ENCODE measurements at regions not wholly inside any gene's neighbourhood (a gene's known extent, or its start where the extent isn't known, plus 50 kb on each side); places are given as distances from the start of the nearest gene placed in this dataset.
"Not testable (repeated sequence)": the region's sequence is repeated elsewhere in the genome, so short reads cannot be mapped to it uniquely, and the experiment has no call there.

GRCh38 chr9:42325561-42325960 lies 142.1 kb downstream of the SPATA31A6 start:
- not testable (repeated sequence) for DNase-seq (ENCODE audit: low spot score)

GRCh38 chr9:42326482-42326881 lies 143.0 kb downstream of the SPATA31A6 start:
- not testable (repeated sequence) for DNase-seq (ENCODE audit: low spot score)

DNA sequence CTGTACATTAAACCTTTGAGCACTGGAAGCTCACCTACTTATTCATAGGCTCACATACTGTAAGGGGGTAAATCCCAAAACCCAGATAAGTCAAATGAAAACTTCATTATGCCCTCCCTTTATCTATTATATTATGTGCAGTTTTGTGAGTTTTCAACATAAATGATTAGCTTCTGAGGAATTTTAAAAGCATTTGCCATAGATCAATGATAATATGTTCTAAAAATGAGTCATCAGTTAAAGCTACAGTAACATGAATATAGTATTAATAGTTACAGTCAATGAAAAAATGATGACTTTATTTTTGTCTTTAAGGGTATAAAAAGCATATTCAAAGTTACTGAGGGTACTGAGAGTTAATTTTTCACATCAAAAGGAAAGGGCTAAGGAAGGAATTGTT lies 151.9 kb downstream of the SPATA31A6 start:
- not testable (repeated sequence) for DNase-seq (ENCODE audit: low spot score)

GRCh38 chr9:42335984-42336657 lies 152.7 kb downstream of the SPATA31A6 start:
- DNase-seq (ENCODE audit: low spot score): not testable (repeated sequence)

DNA sequence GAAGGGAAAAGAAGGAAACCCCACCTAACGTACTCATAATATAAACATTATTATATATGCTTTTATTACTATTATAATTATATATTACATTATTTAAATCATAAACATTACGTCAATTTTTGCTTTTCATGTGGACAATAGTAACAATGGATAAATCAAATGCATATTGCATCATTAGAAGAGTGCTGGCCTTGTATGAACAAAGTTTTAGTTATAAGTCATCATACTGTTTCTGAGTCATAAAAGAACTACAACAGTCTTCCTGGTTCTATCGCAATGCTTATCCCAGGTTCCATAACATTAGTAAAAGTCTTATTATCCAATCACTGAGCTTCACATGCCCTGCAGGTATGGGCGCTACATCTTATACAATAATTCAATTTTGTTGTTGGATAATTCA lies 154.8 kb downstream of the SPATA31A6 start:
- DNase-seq (ENCODE audit: low spot score): not testable (repeated sequence)

GRCh38 chr9:42339671-42340434 lies 156.4 kb downstream of the SPATA31A6 start:
- not testable (repeated sequence) for DNase-seq (ENCODE audit: low spot score)

DNA sequence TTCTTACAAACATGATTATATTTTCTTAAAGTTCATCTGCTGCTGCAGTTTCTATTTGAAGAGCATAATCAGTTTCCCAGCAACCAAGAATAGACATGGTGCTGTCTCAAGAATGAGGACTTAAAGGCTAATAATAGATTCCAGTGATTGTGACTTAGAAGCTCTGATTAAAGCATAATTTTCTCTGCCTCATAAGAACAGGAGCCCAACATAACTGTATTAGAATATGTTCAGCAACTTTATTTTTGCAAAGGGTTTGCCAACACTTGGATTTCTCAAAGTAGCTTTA lies 156.9 kb downstream of the SPATA31A6 start:
- not testable (repeated sequence) for DNase-seq (ENCODE audit: low spot score)

GRCh38 chr9:42341860-42342259 lies 158.4 kb downstream of the SPATA31A6 start:
- DNase-seq (ENCODE audit: low spot score): not testable (repeated sequence)

DNA sequence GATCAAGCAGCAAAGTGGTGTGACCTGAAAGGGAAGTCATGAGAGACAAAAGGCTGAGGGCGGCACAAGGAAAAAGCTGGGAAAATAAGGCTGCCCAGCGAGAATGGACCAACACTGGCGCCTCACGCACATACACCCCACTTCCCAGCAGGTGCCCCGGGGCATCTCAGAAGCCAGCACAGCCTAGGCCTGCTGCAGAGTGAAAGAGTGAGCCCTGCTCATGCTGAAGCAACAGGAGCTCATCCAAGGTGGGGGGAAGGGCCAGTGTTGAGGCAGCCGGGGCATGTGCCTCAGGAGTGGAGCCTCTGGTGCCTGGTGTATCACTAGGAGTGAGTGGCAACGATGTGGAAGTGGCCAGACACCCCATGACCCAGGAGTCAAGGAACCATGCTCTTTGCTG lies 158.8 kb downstream of the SPATA31A6 start:
- DNase-seq (ENCODE audit: low spot score): not testable (repeated sequence)

DNA sequence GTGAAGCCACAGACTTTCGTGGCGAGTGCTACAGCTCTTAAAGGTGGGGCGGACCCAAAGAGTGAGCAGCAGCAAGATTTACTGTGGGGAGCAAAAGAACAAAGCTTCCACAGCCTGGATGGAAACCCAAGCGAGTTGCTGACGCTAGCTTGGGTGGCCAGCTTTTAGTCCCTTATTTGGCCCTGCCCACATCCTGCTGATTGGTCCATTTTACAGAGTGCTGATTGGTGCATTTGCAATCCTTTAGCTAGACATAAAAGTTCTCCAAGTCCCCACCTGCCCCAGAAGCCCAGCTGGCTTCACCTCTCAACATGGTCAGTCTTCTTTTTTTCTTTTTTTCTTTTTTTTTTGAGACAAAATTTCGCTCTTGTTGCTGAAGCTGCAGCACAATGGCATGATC lies 161.0 kb downstream of the SPATA31A6 start:
- DNase-seq (ENCODE audit: low spot score): not testable (repeated sequence)

GRCh38 chr9:42346916-42347315 lies 163.5 kb downstream of the SPATA31A6 start:
- DNase-seq (ENCODE audit: low spot score): not testable (repeated sequence)

GRCh38 chr9:42349181-42349580 lies 165.7 kb downstream of the SPATA31A6 start:
- not testable (repeated sequence) for DNase-seq (ENCODE audit: low spot score)

DNA sequence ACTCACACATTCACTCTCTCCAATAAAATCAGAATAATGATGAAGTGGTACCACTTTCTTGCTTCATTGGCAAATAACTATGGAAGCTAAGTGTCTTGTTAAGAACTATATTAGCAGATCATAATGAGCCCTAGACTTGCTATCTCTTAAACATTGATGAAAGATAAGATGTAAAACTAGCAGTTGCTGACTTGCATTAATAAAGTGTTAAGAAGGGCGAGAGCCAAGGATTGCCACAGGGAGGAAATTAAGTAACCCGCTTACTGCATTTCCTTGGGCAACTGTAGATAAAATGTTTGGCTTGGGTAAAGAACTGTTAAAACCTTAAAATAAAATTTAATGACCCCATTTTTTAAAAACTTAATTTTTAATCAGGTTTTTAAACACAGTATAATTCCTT lies 167.0 kb downstream of the SPATA31A6 start:
- DNase-seq (ENCODE audit: low spot score): not testable (repeated sequence)

GRCh38 chr9:42357604-42358373 lies 174.3 kb downstream of the SPATA31A6 start:
- DNase-seq (ENCODE audit: low spot score): not testable (repeated sequence)

- not testable (repeated sequence) for DNase-seq (ENCODE audit: low spot score)
Measured at GRCh38 chr9:42358626-42359247, 175.3 kb downstream of the SPATA31A6 start.

DNA sequence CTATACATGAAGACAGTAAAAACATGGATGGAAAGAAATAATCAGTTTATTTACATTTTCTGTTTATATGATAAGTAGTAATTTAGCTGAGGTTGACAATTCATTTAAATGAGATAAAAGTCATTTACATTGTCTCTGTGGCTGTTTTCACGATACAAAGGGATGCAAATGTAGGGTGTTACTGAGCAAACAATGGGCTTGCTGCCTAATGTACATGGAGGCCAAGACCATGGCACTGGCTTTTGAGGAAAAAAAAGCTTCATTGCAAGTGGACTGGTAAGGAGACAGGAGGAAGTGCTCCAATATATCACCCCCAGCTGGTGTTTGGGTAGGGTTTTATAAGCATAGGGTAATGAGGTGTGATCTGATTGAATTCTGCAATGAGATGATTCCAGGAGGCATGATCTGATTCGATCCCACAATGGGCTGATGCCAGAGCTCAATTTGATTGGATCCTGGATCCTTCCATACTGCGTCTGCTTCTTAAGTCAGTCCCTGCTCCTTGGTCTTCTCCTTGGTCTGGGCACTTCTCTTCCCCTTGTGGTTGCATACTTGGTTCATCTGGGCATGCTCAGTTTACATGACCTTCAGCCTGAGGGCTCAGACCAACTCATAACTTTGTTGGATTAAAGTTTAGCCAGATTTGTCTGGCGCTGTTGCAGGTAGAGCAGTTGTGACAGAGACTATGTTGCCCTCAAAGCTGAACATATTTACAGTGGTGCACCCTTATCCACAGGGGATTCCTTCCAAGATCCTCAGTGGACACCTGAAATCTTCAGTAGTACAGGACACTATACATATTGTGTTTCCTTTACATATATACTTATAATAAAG lies 181.2 kb downstream of the SPATA31A6 start:
- DNase-seq (ENCODE audit: low spot score): not testable (repeated sequence)

DNA sequence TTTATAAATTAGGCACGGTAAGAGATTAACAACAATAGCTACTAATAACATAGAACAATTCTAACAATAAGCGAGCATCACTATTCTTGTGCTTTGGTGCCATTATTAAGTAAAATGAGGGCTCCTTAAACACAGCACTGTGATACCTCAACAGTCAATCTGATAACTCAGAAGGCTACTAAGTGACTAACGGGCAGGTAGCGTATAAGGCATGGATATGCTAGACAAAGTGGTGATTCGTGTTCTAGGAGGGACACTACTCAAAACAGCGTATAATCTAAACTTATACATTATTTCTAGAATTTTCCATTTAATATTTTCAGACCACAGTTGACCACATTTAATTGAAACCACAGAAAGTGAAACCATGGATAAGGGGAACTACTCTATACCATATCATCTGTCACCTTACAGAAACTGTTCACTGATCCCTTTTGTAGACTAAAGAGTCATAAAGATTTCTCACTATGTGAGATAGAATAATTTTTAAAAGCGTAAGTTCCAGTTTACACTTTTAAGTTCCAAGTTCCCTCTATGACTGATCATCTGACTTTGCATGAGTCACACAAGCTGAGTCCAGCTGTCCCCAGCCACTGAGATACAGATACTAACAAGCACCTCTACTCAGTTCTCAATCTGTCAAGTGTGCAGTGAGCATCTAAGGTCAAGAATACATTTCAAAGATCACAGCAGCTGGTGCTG lies 181.9 kb downstream of the SPATA31A6 start:
- DNase-seq (ENCODE audit: low spot score): not testable (repeated sequence)

GRCh38 chr9:42368279-42368881 lies 184.9 kb downstream of the SPATA31A6 start:
- DNase-seq (ENCODE audit: low spot score): not testable (repeated sequence)

DNA sequence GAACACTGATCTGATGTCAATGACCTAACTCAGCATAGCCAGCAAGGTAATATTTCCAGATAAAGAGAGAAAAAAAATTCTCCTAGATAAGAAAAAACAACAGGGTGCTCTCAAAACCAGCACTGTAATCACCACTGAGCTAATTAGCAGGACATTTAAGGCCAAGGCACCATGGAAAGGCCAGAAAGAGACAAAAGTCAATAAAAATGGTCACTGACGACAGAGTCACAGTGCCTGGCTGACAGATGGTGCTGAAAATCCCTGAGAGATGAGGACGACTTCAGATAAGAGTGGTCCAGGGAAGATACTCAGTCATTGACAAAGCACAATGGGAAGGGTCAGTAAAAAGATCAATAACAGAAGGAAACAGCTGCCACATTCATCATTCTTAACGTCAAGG lies 186.7 kb downstream of the SPATA31A6 start:
- not testable (repeated sequence) for DNase-seq (ENCODE audit: low spot score)

- DNase-seq (ENCODE audit: low spot score): not testable (repeated sequence)
Measured at GRCh38 chr9:42371417-42371816, 188.0 kb downstream of the SPATA31A6 start.
